ENCODE measurements at regions not wholly inside any gene's neighbourhood (a gene's known extent, or its start where the extent isn't known, plus 50 kb on each side); places are given as distances from the start of the nearest gene placed in this dataset.
"Not testable (repeated sequence)": the region's sequence is repeated elsewhere in the genome, so short reads cannot be mapped to it uniquely, and the experiment has no call there.

DNA sequence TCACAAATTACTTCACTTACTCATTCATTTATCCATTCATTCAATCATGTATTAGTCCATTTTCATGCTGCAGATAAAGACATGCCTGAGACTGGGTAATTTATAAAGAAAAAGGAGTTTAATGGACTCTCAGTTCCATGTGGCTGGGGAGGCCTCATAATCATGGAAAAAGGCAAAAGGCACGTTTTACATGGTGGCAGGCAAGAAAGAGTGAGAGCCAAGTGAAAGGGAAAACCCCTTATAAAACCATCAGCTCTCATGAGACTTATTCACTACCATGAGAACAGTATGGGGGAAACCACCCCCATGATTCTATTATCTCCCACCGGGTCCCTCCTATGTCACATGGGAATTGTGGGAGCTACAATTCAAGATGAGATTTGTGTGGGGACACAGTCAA, 452.0 kb downstream of the MIAT start:
- not testable (repeated sequence) for DNase-seq (ENCODE audit: extremely low read depth, low read depth, low spot score)

DNA sequence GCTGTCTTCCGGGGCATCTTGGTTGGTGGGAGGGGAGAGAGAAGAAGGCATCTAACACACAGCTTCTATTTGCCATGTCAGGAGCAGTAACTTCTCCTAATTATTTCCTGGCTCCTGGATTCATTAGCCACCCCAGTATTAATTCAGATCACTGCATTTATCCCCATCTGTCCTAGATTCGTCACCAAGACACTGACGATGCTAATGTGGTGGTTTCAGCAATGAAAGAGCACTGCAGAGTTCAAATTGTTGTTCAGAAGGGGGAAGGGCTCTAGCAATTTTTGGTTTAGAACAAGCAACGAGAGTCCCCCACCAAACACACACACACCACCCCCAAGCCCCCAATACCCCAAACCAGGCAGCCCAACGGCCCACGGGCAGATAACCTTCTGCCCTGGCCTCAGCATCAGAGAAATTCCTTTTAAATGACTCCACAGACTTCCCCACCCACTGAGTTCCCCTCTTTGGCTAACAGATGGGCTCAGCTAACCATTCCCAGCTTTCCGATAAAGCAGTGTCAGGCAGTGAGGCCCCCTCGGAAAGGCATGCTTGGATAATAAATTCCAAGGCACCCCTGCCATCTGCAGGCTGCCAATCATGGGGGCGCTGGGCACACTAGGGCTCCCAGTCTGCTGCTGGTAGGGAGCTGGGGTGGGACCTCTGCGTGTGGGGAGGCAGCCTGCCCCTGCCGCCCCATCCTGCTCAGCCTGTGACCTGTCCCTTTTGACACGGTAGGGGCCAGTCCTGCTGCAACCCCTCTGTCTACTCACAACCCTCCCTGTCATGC, 453.5 kb downstream of the MIAT start:
- DNase-seq (ENCODE audit: extremely low read depth, low read depth, low spot score), result no peak

DNA sequence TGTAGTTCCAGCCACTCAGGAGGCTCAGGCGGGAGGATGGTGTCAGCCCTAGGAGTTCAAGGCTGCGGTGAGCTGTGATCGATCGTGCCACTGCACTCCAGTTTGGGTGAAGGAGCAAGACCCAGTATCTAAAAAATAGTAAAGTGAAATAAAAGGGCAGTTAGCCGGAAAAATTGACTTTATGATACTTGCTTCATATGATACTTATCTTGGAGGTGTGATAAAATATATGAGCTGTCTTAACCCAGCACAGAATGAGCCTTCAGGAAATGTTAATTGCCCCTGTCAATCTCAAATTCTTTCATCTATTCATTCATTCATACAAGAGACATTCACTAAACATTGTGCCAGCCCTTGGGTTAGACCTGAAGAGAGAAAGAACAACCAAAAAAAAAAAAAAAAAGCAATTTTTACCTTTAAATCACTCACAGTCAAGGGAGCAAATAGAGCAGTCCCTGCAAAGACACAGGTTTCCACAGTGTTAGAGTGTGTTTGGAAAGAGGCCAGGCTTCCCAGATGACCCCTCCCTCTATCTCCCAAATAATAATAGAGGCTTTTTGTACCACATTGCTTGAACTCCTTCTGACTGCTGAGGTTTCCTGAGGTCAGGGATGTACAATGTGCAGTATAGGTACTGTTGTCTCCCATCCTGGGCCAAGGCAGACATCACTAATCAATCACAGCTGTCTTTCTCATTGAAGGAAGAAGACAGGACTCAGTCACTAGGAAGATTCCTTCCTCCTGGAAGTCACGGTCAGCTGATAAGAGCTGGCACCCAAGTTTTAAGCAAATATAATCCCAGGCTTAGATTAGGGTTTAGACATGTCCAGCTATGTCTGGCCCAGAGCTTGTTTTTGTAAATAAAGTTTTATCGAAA, 454.6 kb downstream of the MIAT start:
- no peak for DNase-seq (ENCODE audit: extremely low read depth, low read depth, low spot score)

DNA sequence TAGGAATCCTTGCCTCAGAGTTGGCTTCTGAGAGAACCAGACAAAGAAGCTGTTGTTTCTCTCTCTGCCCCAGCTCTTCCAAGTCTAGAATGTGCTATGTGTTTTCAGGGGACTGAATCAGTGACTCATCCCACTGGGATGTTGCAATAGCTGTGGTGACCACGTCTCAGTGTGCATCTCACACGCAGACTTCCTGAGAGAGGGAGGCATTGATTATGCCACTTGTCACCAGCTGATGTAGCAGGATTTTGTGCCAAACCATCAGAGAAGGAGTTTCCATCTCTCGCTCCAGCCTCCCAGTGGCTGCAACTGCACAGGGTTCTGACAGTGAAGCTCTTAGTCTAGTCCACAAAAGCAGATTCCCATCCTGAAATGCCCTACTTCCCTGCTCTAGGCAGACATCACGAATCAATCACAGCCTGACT, 455.8 kb downstream of the MIAT start:
- no peak for DNase-seq (ENCODE audit: extremely low read depth, low read depth, low spot score)

DNA sequence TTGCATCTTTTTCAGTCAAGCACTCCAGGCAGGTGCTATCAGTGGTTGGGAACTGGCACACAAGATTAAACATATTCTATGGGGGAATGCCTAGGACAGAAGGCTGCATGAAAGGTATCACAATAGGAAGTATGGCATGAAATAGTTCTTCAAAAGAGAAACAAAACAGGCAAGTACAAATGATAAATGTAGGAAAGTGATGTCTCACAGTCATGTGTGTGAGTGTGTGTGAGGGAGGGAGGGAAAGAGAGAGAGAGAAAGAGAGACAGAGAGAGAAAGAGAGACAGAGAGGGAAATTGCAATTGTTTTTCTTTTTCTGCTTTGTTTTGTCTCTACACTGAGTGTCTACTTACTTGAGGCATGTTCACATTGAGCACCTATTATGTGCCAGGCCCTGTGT, 456.3 kb downstream of the MIAT start:
- no peak for DNase-seq (ENCODE audit: extremely low read depth, low read depth, low spot score)

DNA sequence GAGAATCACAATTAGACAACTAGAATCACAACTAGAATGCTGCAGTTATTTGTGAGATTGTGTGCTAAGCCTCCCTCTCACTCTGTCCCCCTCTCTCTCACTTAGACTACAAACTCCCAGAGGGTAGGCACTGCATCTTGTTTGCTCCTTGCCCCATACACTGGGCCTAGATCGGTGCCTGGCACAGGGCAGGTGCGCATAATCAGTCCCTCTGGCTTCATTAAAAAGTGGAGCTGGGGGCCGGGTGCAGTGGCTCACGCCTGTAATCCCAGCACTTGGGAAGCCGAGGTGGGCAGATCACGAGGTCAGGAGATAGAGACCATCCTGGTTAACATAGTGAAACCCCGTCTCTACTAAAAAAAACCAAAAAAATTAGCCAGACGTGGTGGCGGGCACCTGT, 456.8 kb downstream of the MIAT start:
- no peak for DNase-seq (ENCODE audit: extremely low read depth, low read depth, low spot score)

DNA sequence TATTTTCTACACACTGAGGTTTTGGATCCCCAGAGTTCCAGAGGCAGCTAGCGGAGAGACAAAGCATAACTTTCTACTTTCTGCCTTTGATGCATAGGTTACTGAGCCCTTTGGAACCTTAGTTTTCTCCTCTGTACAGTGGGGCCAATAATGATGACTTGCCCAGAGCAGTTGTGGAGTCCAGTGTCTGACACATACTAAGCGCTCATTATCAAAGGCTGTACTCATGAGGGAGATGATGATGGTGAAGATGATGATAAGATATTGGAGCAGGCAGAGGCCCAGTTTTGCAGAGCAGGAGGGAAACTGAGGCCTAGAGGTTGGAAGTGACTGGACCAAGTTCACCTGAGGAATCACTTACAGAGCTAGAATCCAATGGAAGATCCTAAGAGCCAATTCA, 458.0 kb downstream of the MIAT start:
- no peak for DNase-seq (ENCODE audit: extremely low read depth, low read depth, low spot score)

DNA sequence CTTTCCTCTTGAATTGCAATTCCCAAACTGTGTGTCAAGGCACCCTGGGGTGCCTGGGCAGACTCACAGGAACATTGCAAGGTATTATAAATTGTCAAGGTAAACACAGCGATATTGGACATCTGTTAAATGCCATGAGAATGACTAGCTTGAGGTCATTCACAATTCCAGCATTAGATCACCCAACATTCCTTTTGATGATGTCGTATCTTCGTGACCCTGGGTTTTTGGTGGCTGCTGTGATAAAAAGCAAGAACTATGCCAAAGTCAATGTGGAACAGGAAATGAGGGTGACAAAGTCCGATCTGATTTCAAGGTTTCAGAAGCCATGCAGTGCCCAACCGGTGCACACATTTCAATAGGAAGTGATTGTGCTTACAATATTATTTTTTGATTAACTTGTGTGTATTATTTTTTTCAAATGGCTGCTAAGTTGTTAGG, 458.4 kb downstream of the MIAT start:
- DNase-seq (ENCODE audit: extremely low read depth, low read depth, low spot score), result no peak

DNA sequence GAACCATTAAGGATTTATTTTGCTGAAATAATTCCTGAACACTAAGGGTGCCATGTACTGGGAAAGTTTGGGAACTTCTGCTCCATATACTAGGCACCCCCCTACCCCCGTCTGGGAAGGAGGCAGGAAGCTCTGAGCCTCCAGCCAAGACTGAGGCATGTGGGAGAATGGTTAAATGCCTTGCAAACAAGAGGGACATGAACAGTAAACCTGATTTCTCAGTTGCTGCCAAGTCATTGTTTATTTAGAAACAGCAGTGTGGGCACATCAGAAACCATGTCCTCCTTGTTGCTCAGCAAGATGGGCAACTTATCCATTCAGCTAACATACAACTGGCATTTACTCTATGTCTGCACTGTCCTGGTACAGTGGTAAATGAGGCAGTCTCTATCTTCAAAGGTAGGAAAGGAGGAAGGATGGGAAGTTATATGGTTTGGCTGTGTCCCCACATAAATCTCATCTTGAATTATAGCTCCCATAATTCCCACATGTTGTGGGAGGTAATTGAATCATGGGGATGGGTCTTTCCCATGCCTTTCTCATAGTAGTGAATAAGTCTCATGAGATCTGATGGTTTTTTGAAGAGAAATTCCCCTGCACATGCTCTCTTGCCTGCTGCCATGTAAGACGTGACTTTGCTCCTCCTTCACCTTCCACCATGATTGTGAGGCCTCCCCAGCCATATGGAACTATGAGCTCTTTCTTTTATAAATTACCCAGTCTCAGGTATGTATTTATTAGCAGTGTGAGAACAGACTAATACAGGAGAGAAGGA, 459.1 kb downstream of the MIAT start:
- no peak for DNase-seq (ENCODE audit: extremely low read depth, low read depth, low spot score)

DNA sequence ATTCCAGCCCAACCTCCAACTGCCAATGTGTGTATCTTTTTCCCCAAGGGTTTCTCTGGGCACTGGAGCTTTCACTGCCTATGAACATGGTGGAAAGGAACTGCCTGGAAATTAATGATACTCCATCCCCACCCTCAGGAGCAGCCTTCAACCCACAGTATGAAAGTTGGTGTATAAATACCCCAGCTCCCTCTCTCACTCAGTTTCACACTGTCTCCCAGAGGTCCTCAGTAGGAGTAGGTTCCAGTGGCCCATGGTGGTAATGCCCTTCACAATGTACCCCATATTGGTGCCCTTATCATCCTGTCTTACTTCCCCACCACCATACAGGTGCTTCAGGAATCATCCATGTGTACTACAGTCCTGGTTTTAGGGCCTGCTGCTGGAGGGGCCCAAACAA, 462.6 kb downstream of the MIAT start:
- no peak for DNase-seq (ENCODE audit: extremely low read depth, low read depth, low spot score)

DNA sequence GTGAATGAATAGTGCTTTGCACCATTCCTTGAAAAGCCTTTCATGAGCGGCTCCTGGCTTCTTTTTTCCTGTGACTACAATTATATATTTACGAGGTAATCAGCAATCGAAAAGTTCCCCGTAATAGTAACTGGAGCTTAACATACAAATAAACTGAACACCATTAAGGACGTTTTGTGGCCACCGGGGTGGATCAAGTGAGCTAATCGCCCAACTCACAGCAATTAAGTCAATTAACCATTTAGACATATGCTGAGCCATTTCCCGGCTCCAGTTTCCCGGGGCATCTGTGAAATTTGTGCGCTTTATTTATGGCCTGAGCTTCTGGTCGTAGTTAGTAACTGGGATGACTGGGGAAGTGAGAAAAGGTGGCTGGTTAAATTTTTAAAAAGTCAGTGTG, 465.2 kb downstream of the MIAT start:
- no peak for DNase-seq (ENCODE audit: extremely low read depth, low read depth, low spot score)

DNA sequence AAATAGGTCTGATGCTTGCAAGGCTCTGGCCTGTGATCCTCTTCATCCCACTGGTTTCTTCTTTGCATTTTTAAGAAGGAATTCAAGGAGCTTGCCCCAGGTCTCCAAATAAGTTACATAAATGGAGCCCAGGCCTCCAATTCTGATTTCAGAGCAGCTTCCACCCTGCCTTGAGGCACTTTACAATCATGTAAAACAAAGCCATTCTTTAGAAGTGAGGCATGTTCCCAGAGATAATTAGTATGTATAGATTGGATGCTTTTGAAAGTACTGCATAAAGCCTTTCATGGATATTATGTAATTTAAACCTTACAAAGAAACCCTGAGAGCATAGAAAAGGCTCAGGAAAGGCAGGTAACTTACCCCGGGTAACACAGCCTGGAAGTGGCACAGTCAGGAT, 466.5 kb downstream of the MIAT start:
- DNase-seq (ENCODE audit: extremely low read depth, low read depth, low spot score), result no peak

DNA sequence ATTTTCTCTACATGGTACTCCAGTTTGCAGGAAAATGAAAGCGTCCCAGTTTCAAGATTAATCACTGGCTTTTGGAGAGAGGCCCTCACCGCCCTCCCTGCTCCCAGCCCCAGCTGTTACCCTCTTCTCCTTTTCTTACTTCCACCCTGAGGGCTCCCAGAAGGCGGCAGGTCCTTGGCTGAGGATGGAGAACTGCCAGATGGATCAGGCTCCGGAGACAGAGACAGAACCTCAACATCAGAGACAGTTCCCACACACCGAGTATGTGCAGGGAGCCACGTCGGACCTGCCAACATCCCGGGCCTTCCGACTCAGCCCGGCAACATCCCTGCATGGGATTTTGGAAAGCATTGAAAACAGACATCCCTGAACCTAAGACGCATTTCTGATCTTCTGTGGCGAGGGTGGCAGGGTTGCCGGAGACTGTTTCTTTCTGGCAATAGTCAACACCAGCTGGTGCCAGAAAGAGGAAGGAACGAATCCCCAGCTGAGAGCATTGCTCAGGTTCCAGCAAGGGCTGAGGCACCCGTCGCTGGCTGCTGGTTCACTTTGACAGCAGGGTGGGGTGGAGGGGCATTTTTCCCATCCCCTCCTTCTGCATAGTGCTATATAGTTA, 467.1 kb downstream of the MIAT start:
- DNase-seq (ENCODE audit: extremely low read depth, low read depth, low spot score), result no peak

DNA sequence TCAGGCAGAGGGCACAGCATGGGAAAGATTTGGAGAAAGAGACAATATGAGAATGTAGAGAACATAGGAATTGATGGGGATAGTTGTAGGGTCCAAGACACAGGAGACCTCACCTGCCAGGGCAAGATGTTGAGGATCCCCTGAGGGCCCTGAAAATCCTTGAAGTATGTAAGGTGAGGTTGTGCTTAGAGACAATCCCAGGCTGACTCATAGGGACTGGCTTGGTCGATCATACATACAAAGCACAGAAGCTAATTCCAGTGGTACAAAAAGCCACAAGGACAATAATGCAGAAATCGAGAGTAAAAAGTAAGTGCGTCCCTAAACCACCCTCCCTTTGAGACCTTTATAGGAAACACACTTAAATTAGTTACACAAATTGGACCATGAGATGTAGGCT, 468.2 kb downstream of the MIAT start:
- DNase-seq (ENCODE audit: extremely low read depth, low read depth, low spot score), result no peak

DNA sequence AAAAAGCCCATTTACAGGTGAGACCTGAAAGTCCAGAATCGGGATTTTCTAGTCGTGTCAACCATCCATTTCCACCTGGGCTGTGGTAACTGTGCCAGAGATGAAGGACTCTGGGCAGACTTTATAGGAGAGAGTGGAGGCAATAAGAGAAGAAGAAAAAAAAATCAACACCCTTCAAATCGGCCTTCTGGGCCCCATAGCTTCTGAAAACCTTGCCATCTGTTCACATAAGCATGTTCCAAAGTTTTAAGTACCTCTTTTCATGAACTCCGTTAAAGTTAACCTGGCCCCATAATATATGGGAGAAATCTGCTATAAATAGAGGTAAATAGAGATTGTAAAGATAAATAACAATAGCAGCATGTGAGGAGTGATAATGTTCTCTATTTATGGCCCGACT, 470.5 kb downstream of the MIAT start:
- DNase-seq (ENCODE audit: extremely low read depth, low read depth, low spot score), result no peak

DNA sequence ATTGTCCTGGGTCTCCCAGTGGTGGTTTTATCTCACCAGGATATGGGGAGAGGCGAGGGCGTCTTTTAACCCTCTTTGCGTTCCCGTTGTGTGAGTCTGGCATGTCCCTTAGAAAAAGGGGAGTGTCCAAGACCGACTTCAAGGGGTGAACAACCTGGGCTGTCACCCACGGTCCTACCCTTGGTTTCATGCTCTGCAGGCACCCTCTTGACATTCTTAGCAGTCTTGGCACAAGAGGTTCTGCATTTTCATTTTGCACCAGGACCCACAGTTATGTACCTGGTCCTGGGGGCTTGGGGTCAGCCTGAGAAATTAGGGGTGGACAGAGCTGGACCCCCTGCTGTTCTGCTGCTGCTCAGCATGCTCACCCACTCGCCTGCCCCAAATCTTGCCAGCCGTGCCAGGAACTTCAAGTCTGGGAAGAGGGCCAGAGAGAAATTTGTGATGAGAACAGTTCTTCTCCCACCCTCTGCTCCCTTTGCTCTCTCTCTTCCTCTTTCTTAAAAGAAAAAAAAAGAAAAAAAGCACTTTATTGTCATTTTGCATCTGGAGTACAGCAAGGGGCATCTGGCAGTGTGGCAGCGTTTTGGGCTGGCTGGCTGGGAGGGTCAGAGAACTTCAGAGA, 471.2 kb downstream of the MIAT start:
- DNase-seq (ENCODE audit: extremely low read depth, low read depth, low spot score), result no peak

DNA sequence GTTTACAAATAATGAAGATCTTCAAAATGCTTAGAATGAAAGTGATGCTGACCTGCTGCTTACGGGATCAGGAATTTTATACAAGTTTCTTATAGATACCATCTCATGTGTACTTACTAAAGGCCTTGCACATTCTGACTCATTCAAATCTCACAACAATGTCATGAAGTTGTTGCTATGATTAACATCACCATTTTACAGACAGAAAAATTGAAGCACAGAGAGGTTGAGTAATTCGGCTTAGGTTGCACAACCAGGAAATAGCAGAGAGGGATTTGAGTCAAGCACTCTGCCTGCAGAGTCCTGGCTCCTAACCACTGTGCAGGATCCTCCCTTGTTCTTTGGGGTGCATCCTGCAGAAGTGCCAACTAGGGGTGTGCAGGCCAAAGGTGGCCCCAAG, 471.9 kb downstream of the MIAT start:
- no peak for DNase-seq (ENCODE audit: extremely low read depth, low read depth, low spot score)

DNA sequence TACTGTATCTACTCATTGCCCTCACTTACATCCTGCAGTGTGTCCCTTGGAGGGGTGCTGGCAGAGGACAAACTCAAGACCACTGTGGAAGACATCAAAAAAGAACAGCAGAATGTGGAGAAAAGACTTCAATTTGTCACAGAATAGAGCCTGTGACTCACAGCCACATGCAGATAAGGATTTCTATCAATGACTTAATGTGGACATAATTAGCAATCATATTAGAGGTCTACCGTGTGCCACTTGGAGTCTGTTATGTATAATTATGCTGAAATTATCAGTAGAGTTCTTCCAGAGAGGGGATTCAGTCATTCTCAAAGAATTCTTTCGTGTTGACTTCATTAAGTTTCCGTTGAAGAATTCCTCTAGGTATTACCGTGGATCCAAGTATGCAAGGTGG, 473.5 kb downstream of the MIAT start:
- no peak for DNase-seq (ENCODE audit: extremely low read depth, low read depth, low spot score)

DNA sequence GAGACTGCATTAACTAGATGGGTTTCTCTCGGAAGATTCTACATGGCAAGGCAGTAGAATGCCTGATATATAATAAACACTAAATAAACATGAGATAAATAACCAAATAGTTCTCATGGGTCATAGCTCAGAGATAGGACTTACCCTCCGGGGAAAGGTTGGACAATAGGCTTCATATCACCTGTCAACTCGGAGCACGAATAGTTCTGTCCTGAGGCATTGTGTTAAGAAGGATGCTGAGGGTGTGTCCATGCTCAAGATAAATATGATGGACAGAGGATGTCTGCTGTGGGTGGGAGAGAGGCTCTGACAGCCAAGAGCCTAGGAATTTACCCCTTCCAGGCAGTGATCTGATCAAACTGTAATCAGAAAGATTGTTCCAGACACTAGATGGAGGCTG, 474.0 kb downstream of the MIAT start:
- DNase-seq (ENCODE audit: extremely low read depth, low read depth, low spot score), result no peak

DNA sequence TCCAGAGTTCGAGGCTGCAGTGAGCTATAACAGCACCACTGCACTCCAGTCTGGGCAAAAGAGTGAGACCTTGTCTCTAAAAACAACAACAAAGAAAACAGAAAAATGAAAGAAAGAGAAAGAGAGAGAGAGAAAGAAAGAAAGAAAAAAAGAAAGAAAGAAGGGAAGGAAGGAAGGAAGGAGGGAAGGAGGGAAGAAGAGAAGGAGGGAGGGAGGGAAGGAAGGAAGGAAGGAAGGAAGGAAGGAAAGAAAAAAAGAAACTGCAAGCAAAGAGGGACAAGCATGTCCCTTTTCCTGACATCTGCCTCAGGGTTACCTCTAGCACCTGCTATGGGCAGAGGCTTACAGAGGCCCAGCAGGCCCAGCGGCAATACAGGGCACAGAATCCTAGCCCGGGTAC, 475.0 kb downstream of the MIAT start:
- no peak for DNase-seq (ENCODE audit: extremely low read depth, low read depth, low spot score)

Data from glomerular endothelial cell (primary cell).